ENCODE measurements at regions not wholly inside any gene's neighbourhood (a gene's known extent, or its start where the extent isn't known, plus 50 kb on each side); places are given as distances from the start of the nearest gene placed in this dataset.

GRCh38 chr1:56081173-56081572 lies 498.2 kb downstream of the PLPP3 start:
- no peaks in the 10 kb centered on the region for H3K27me3 Mint-ChIP-seq
- no peaks in the 10 kb centered on the region for H3K36me3 Mint-ChIP-seq
- no peak overlapping the region for H3K27ac Mint-ChIP-seq
- no peaks in the 10 kb centered on the region for H3K9me3 Mint-ChIP-seq (ENCODE audit: low read depth)
- no peak overlapping the region for H3K4me3 Mint-ChIP-seq
- no peaks in the 10 kb centered on the region for H3K4me1 Mint-ChIP-seq (ENCODE audit: low read depth)

- no peaks in the 10 kb centered on the region for H3K4me1 Mint-ChIP-seq (ENCODE audit: low read depth)
- no peaks in the 10 kb centered on the region for H3K9me3 Mint-ChIP-seq (ENCODE audit: low read depth)
- H3K27me3 Mint-ChIP-seq: no peaks in the 10 kb centered on the region
- H3K4me3 Mint-ChIP-seq: no peak overlapping the region
- no peak overlapping the region for H3K27ac Mint-ChIP-seq
- H3K36me3 Mint-ChIP-seq: no peaks in the 10 kb centered on the region
Observed at GRCh38 chr1:56080123-56080522, 499.2 kb downstream of the PLPP3 start.

DNA sequence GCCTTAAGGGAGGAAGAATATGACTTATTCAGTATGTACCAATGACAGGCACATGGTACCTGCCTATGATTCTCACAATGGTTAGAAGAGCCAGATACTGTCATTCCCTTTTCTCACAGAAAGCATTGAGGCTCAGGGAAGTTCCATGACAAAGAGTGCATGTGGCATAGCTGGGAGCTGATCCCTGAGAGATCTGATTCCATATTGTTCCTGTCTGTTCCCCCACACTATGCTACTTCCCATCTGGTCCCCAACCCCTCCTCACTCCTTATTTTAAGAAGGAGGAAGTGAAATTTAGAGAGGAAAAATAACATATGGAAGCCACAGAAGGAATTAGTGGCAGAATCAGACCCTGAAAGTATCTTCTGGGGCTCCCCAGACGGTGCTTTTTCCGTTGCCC lies 500.0 kb downstream of the PLPP3 start:
- H3K27me3 Mint-ChIP-seq: no peaks in the 10 kb centered on the region
- no peaks in the 10 kb centered on the region for H3K4me1 Mint-ChIP-seq (ENCODE audit: low read depth)
- H3K9me3 Mint-ChIP-seq (ENCODE audit: low read depth): no peaks in the 10 kb centered on the region
- H3K36me3 Mint-ChIP-seq: no peaks in the 10 kb centered on the region
- H3K27ac Mint-ChIP-seq: no peak overlapping the region
- no peak overlapping the region for H3K4me3 Mint-ChIP-seq

DNA sequence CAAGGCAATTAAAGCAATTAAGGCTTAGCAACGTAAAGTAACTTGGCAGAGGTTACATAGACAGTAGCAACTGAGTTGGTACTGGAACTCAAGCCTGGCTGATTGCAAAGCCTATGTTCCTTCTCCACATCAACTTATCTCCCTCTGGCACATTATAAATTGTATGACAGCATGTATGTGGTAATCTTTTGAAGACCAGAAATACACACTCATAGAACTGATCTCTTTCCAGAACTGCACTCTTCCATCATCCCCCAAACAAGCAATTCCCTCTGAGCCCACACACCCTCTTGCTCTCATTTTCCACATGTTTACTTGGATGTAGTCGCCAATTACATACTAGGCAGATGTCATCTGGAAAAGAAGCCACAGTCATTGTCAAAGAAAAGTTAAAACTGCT lies 502.2 kb downstream of the PLPP3 start:
- Mint-ChIP-seq H3K27me3 (no peaks in the 10 kb centered on the region), H3K4me3 (no peak overlapping the region), H3K4me1 (ENCODE audit: low read depth) (no peaks in the 10 kb centered on the region), H3K36me3 (no peaks in the 10 kb centered on the region), H3K9me3 (ENCODE audit: low read depth) (peaks cover 3% of the 10 kb centered on the region), H3K27ac (no peak overlapping the region)

DNA sequence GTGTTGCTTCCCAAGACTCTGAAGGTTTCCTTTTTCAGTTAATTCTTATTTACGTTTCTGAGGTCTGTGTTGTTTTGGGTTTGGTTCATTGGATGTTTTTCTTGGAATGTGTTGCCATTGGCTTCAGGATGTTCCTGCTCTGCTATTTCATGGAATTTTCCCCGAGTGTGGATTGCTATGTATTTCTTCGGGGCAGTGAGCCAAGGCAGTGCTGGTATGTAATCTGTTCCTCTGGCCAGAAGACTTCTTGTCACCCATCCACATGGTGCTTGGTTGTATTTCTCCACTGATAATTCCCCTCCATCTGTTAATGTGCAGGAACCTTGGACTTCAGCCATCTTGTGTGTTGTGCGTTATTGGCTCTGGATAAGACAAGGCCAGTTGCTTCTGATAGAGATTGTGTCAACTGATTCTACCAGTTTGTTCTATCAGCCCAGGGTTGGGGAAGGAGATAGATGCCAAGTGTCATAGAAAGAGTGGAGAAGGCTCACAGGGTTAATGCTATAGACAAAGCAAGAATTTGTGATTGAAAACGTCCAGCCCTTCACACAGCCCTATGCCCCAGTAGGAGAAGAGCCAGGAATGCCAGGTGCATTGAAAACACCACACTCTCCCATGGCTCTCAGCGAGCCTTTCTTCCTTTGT lies 505.2 kb downstream of the PLPP3 start:
- no peaks in the 10 kb centered on the region for H3K27me3 Mint-ChIP-seq
- H3K27ac Mint-ChIP-seq: no peak overlapping the region
- no peaks in the 10 kb centered on the region for H3K36me3 Mint-ChIP-seq
- H3K9me3 Mint-ChIP-seq (ENCODE audit: low read depth): peaks cover 4% of the 10 kb centered on the region
- H3K4me1 Mint-ChIP-seq (ENCODE audit: low read depth): no peaks in the 10 kb centered on the region
- no peak overlapping the region for H3K4me3 Mint-ChIP-seq

GRCh38 chr1:56073614-56074006 lies 505.8 kb downstream of the PLPP3 start:
- peaks cover 4% of the 10 kb centered on the region for H3K9me3 Mint-ChIP-seq (ENCODE audit: low read depth)

GRCh38 chr1:56073206-56073605 lies 506.2 kb downstream of the PLPP3 start:
- H3K36me3 Mint-ChIP-seq: no peaks in the 10 kb centered on the region
- no peak overlapping the region for H3K4me3 Mint-ChIP-seq
- no peak overlapping the region for H3K27ac Mint-ChIP-seq
- H3K9me3 Mint-ChIP-seq (ENCODE audit: low read depth): peaks cover 4% of the 10 kb centered on the region
- no peaks in the 10 kb centered on the region for H3K27me3 Mint-ChIP-seq
- H3K4me1 Mint-ChIP-seq (ENCODE audit: low read depth): no peaks in the 10 kb centered on the region

More at GRCh38 chr1:56073614-56074006, 505.8 kb downstream of the PLPP3 start:
- Mint-ChIP-seq H3K4me3 (no peak overlapping the region), H3K27ac (no peak overlapping the region), H3K36me3 (no peaks in the 10 kb centered on the region), H3K27me3 (no peaks in the 10 kb centered on the region), H3K4me1 (ENCODE audit: low read depth) (no peaks in the 10 kb centered on the region)

- Mint-ChIP-seq H3K27me3 (no peaks in the 10 kb centered on the region), H3K9me3 (ENCODE audit: low read depth) (peaks cover 4% of the 10 kb centered on the region), H3K36me3 (no peaks in the 10 kb centered on the region), H3K4me3 (no peak overlapping the region), H3K27ac (no peak overlapping the region), H3K4me1 (ENCODE audit: low read depth) (no peaks in the 10 kb centered on the region)
Observed at GRCh38 chr1:56072310-56072709, 507.1 kb downstream of the PLPP3 start.

DNA sequence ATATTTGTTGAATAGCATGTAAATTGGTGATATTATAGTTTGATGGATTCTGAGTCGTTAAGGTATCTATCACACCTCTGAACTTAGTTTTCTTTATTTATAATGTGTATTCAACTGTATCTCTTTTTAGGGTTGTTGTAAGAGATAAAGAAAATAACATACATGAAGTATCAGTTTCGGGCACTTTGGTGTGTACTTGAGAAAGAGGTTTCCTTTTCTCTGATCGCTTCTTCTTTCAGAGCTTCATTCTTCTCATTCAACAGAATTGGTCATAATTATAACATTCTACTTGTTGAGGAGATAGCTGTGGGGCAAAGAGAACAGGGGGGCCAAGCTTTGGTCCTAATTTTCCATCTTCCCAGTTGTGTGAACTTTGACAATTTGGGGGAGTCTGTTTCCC lies 508.0 kb downstream of the PLPP3 start:
- Mint-ChIP-seq H3K4me3 (no peak overlapping the region), H3K27ac (no peak overlapping the region), H3K27me3 (no peaks in the 10 kb centered on the region), H3K36me3 (no peaks in the 10 kb centered on the region), H3K9me3 (ENCODE audit: low read depth) (peaks cover 4% of the 10 kb centered on the region), H3K4me1 (ENCODE audit: low read depth) (no peaks in the 10 kb centered on the region)

- no peak overlapping the region for H3K27ac Mint-ChIP-seq
- H3K36me3 Mint-ChIP-seq: no peaks in the 10 kb centered on the region
Observed at GRCh38 chr1:56070601-56071000, 508.8 kb downstream of the PLPP3 start.

DNA sequence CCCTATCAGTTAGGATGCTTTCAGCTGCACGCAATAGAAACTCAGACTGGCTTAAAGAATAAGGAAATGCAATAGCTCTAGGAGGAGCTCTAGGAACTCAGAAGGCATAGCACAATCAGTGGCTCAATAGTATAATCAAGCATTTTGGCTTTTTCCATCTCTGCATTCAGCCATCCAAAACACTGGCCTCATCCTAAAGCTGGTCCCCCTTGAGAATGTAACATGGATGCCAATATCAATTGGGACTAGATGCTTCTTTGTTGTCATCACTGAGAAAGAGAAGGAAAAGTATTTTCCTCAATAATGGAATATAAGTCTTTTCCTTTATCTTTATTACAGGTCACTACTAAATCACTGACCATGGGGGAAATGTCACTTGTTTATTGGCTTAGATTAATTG lies 509.5 kb downstream of the PLPP3 start:
- peaks cover 4% of the 10 kb centered on the region for H3K9me3 Mint-ChIP-seq (ENCODE audit: low read depth)
- H3K4me1 Mint-ChIP-seq (ENCODE audit: low read depth): no peaks in the 10 kb centered on the region
- no peak overlapping the region for H3K4me3 Mint-ChIP-seq
- no peaks in the 10 kb centered on the region for H3K36me3 Mint-ChIP-seq
- no peak overlapping the region for H3K27ac Mint-ChIP-seq
- H3K27me3 Mint-ChIP-seq: no peaks in the 10 kb centered on the region

More at GRCh38 chr1:56070601-56071000, 508.8 kb downstream of the PLPP3 start:
- Mint-ChIP-seq H3K4me1 (ENCODE audit: low read depth) (no peaks in the 10 kb centered on the region), H3K27me3 (no peaks in the 10 kb centered on the region), H3K9me3 (ENCODE audit: low read depth) (peaks cover 4% of the 10 kb centered on the region), H3K4me3 (no peak overlapping the region)

- H3K4me3 Mint-ChIP-seq: no peak overlapping the region
- H3K9me3 Mint-ChIP-seq (ENCODE audit: low read depth): peaks cover 4% of the 10 kb centered on the region
- H3K36me3 Mint-ChIP-seq: no peaks in the 10 kb centered on the region
- H3K27me3 Mint-ChIP-seq: no peaks in the 10 kb centered on the region
- no peak overlapping the region for H3K27ac Mint-ChIP-seq
- no peaks in the 10 kb centered on the region for H3K4me1 Mint-ChIP-seq (ENCODE audit: low read depth)
Observed at GRCh38 chr1:56068908-56069307, 510.5 kb downstream of the PLPP3 start.

GRCh38 chr1:56068210-56068609 lies 511.2 kb downstream of the PLPP3 start:
- H3K36me3 Mint-ChIP-seq: no peaks in the 10 kb centered on the region
- no peaks in the 10 kb centered on the region for H3K27me3 Mint-ChIP-seq
- no peak overlapping the region for H3K4me3 Mint-ChIP-seq
- H3K27ac Mint-ChIP-seq: no peak overlapping the region
- H3K4me1 Mint-ChIP-seq (ENCODE audit: low read depth): no peaks in the 10 kb centered on the region
- peaks cover 4% of the 10 kb centered on the region for H3K9me3 Mint-ChIP-seq (ENCODE audit: low read depth)

GRCh38 chr1:56065729-56066128 lies 513.6 kb downstream of the PLPP3 start:
- Mint-ChIP-seq H3K4me3 (no peak overlapping the region), H3K9me3 (ENCODE audit: low read depth) (no peaks in the 10 kb centered on the region), H3K36me3 (no peaks in the 10 kb centered on the region), H3K27ac (no peak overlapping the region), H3K4me1 (ENCODE audit: low read depth) (no peaks in the 10 kb centered on the region), H3K27me3 (no peaks in the 10 kb centered on the region)

DNA sequence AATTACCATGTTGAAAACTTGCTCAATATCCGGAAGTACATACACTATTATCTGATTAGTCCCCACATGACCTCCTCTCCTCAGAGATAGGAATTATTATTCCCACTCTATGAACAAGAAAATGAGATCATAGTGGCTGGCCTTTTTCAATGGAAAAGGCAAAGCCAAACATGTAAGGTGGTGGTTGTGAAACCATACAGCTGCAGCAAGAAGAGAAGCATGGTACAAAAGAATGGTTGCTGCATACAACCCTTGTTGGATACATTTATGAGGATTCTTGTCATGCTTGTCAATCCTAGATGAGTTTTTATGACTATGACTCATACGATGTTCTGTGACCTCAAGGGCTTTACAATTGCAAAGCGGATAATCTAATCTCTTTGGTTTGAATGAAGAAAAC lies 514.7 kb downstream of the PLPP3 start:
- no peaks in the 10 kb centered on the region for H3K9me3 Mint-ChIP-seq (ENCODE audit: low read depth)
- H3K27ac Mint-ChIP-seq: no peak overlapping the region
- H3K27me3 Mint-ChIP-seq: no peaks in the 10 kb centered on the region
- H3K4me3 Mint-ChIP-seq: no peak overlapping the region
- H3K36me3 Mint-ChIP-seq: no peaks in the 10 kb centered on the region
- no peaks in the 10 kb centered on the region for H3K4me1 Mint-ChIP-seq (ENCODE audit: low read depth)

GRCh38 chr1:56063461-56063860 lies 515.9 kb downstream of the PLPP3 start:
- no peaks in the 10 kb centered on the region for H3K36me3 Mint-ChIP-seq
- no peaks in the 10 kb centered on the region for H3K4me1 Mint-ChIP-seq (ENCODE audit: low read depth)
- H3K9me3 Mint-ChIP-seq (ENCODE audit: low read depth): no peaks in the 10 kb centered on the region
- H3K27me3 Mint-ChIP-seq: no peaks in the 10 kb centered on the region
- H3K4me3 Mint-ChIP-seq: no peak overlapping the region
- no peak overlapping the region for H3K27ac Mint-ChIP-seq

Measured in activated naive CD8-positive, alpha-beta T cell (primary cell).